OCI-LY7 (cell line): ENCODE measurements at regions not wholly inside any gene's neighbourhood (a gene's known extent, or its start where the extent isn't known, plus 50 kb on each side); places are given as distances from the start of the nearest gene placed in this dataset.

ENCODE experiments used
- EZH2phosphoT487 ChIP-seq: fragments of 200-600 bp; sonication (generic); IDR thresholded peaks from 2 replicates; pipeline ENCODE4 v1.6.1; 2018; ENCODE audit warnings: low read depth, borderline replicate concordance, mild to moderate bottlenecking, mixed run types, antibody characterized with exemption, low read length, moderate library complexity, mixed read lengths
- TF ChIP-seq, protein P1 (sequence below): fragments of 200-600 bp; sonication (generic); conservative IDR thresholded peaks from 2 replicates; pipeline ENCODE4 v1.5.1; 2014; ENCODE audit warnings: mild to moderate bottlenecking, antibody characterized with exemption, low read length, moderate library complexity, mixed read lengths

DNA sequence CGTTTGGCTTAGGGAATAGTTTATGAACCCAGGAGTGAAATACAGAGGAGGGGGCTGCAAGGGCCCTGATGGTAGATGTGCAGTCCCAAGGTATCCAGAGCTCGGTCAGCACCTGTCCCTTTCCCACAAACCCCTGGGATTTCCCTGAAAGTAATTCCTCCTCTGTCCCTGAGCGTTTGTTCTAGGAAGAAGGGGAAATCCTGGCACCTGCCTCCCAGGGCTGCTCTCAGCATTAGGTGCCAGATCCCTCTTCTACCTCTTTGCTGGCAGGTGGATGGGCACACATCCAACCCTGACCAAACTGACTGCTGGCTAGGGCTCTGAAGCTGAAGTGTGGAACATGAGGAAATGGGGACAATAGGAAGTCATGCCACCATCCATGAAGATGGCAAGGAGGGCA is 824.0 kb downstream of the SLC4A3 start:
- TF ChIP-seq, protein P1, sequence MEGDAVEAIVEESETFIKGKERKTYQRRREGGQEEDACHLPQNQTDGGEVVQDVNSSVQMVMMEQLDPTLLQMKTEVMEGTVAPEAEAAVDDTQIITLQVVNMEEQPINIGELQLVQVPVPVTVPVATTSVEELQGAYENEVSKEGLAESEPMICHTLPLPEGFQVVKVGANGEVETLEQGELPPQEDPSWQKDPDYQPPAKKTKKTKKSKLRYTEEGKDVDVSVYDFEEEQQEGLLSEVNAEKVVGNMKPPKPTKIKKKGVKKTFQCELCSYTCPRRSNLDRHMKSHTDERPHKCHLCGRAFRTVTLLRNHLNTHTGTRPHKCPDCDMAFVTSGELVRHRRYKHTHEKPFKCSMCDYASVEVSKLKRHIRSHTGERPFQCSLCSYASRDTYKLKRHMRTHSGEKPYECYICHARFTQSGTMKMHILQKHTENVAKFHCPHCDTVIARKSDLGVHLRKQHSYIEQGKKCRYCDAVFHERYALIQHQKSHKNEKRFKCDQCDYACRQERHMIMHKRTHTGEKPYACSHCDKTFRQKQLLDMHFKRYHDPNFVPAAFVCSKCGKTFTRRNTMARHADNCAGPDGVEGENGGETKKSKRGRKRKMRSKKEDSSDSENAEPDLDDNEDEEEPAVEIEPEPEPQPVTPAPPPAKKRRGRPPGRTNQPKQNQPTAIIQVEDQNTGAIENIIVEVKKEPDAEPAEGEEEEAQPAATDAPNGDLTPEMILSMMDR = no peak
- no peak for TF ChIP-seq EZH2phosphoT487
